ENCODE measurements at regions not wholly inside any gene's neighbourhood (a gene's known extent, or its start where the extent isn't known, plus 50 kb on each side); places are given as distances from the start of the nearest gene placed in this dataset.

GRCh38 chr20:47872341-47872740 is 87.1 kb upstream of the SULF2 start:
- DNase-seq (ENCODE audit: low read depth) = no peak
- TF ChIP-seq CTCF (IDR thresholded peaks at IDR 0.05; ENCODE audit: insufficient read depth, low read length, poor library complexity, severe bottlenecking) = no peak
- Histone ChIP-seq H3K4me3 (ENCODE audit: low read depth, low read length) (no peak overlapping the region), H3K36me3 (ENCODE audit: control insufficient read depth, insufficient read depth, low read length) (no peaks in the 10 kb centered on the region), H3K27me3 (ENCODE audit: control insufficient read depth, insufficient read depth, low read length) (peaks cover 2% of the 10 kb centered on the region)

- Histone ChIP-seq H3K27me3 (ENCODE audit: control insufficient read depth, insufficient read depth, low read length) (no peaks in the 10 kb centered on the region), H3K4me3 (ENCODE audit: low read depth, low read length) (no peak overlapping the region), H3K36me3 (ENCODE audit: control insufficient read depth, insufficient read depth, low read length) (no peaks in the 10 kb centered on the region)
- no peak for DNase-seq (ENCODE audit: low read depth)
- TF ChIP-seq CTCF (IDR thresholded peaks at IDR 0.05; ENCODE audit: insufficient read depth, low read length, poor library complexity, severe bottlenecking) = no peak
Observed at GRCh38 chr20:47870475-47870874, 85.2 kb upstream of the SULF2 start.

GRCh38 chr20:47868744-47869143 is 83.5 kb upstream of the SULF2 start:
- no peak overlapping the region for H3K4me3 ChIP-seq (ENCODE audit: low read depth, low read length)
- TF ChIP-seq CTCF (IDR thresholded peaks at IDR 0.05; ENCODE audit: insufficient read depth, low read length, poor library complexity, severe bottlenecking) = no peak
- H3K36me3 ChIP-seq (ENCODE audit: control insufficient read depth, insufficient read depth, low read length) = no peaks in the 10 kb centered on the region
- no peak for DNase-seq (ENCODE audit: low read depth)
- H3K27me3 ChIP-seq (ENCODE audit: control insufficient read depth, insufficient read depth, low read length) = no peaks in the 10 kb centered on the region

- DNase-seq (ENCODE audit: low read depth) = no peak
- Histone ChIP-seq H3K4me3 (ENCODE audit: low read depth, low read length) (no peak overlapping the region), H3K36me3 (ENCODE audit: control insufficient read depth, insufficient read depth, low read length) (no peaks in the 10 kb centered on the region), H3K27me3 (ENCODE audit: control insufficient read depth, insufficient read depth, low read length) (peaks cover 2% of the 10 kb centered on the region)
- no peak for TF ChIP-seq CTCF (IDR thresholded peaks at IDR 0.05; ENCODE audit: insufficient read depth, low read length, poor library complexity, severe bottlenecking)
Observed at GRCh38 chr20:47868236-47868635, 83.0 kb upstream of the SULF2 start.

GRCh38 chr20:47867831-47868230 is 82.5 kb upstream of the SULF2 start:
- no peaks in the 10 kb centered on the region for H3K36me3 ChIP-seq (ENCODE audit: control insufficient read depth, insufficient read depth, low read length)
- no peak for DNase-seq (ENCODE audit: low read depth)
- peaks cover 2% of the 10 kb centered on the region for H3K27me3 ChIP-seq (ENCODE audit: control insufficient read depth, insufficient read depth, low read length)
- no peak overlapping the region for H3K4me3 ChIP-seq (ENCODE audit: low read depth, low read length)
- no peak for TF ChIP-seq CTCF (IDR thresholded peaks at IDR 0.05; ENCODE audit: insufficient read depth, low read length, poor library complexity, severe bottlenecking)

GRCh38 chr20:47866480-47866879 is 81.2 kb upstream of the SULF2 start:
- TF ChIP-seq CTCF (IDR thresholded peaks at IDR 0.05; ENCODE audit: insufficient read depth, low read length, poor library complexity, severe bottlenecking) = no peak
- Histone ChIP-seq H3K27me3 (ENCODE audit: control insufficient read depth, insufficient read depth, low read length) (peaks cover 2% of the 10 kb centered on the region), H3K4me3 (ENCODE audit: low read depth, low read length) (no peak overlapping the region), H3K36me3 (ENCODE audit: control insufficient read depth, insufficient read depth, low read length) (no peaks in the 10 kb centered on the region)
- DNase-seq (ENCODE audit: low read depth) = no peak
